DMS114 treated with DMSO at 0.1 percent for 48 hours (cell line): ENCODE measurements at regions not wholly inside any gene's neighbourhood (a gene's known extent, or its start where the extent isn't known, plus 50 kb on each side); places are given as distances from the start of the nearest gene placed in this dataset.
"Not testable (repeated sequence)": the region's sequence is repeated elsewhere in the genome, so short reads cannot be mapped to it uniquely, and the experiment has no call there.

Experiments used
- DNase-seq: peaks from one replicate; lab custom pipeline; 2025; ENCODE audit not compliant: unreplicated experiment; lab: John Stamatoyannopoulos, UW

GRCh38 chr6:78222226-78222625 is 569.4 kb downstream of the MEI4 start:
- DNase-seq, result no peak

- no peak for DNase-seq
These were observed 578.2 kb downstream of the MEI4 start for GRCh38 chr6:78231002-78231401.

- DNase-seq, result no peak
These were observed 590.7 kb downstream of the MEI4 start for GRCh38 chr6:78243519-78243918.

GRCh38 chr6:78251931-78252330 is 599.1 kb downstream of the MEI4 start:
- no peak for DNase-seq

GRCh38 chr6:78253618-78254017 is 600.8 kb downstream of the MEI4 start:
- no peak for DNase-seq

GRCh38 chr6:78259935-78260334 is 607.1 kb downstream of the MEI4 start:
- DNase-seq, result no peak

GRCh38 chr6:78260427-78260826 is 606.9 kb upstream of the IRAK1BP1 start:
- DNase-seq, result not testable (repeated sequence)

- no peak for DNase-seq
These were observed 598.5 kb upstream of the IRAK1BP1 start for GRCh38 chr6:78268591-78269452.

- no peak for DNase-seq
These were observed 566.5 kb upstream of the IRAK1BP1 start for GRCh38 chr6:78300885-78301284.

GRCh38 chr6:78302411-78302810 is 564.9 kb upstream of the IRAK1BP1 start:
- DNase-seq, result no peak

- DNase-seq, result no peak
These were observed 559.3 kb upstream of the IRAK1BP1 start for GRCh38 chr6:78308025-78308424.

GRCh38 chr6:78322068-78322845 is 545.1 kb upstream of the IRAK1BP1 start:
- DNase-seq, result no peak

- no peak for DNase-seq
These were observed 543.1 kb upstream of the IRAK1BP1 start for GRCh38 chr6:78324213-78324612.

GRCh38 chr6:78340755-78341154 is 526.6 kb upstream of the IRAK1BP1 start:
- DNase-seq, result no peak

- DNase-seq, result no peak
These were observed 521.5 kb upstream of the IRAK1BP1 start for GRCh38 chr6:78345882-78346281.

- no peak for DNase-seq
These were observed 520.0 kb upstream of the IRAK1BP1 start for GRCh38 chr6:78347191-78347916.

- DNase-seq, result no peak
These were observed 514.3 kb upstream of the IRAK1BP1 start for GRCh38 chr6:78353040-78353439.

- DNase-seq, result no peak
These were observed 503.7 kb upstream of the IRAK1BP1 start for GRCh38 chr6:78363688-78364087.

GRCh38 chr6:78365473-78365872 is 501.9 kb upstream of the IRAK1BP1 start:
- DNase-seq, result no peak

GRCh38 chr6:78377056-78377455 is 490.3 kb upstream of the IRAK1BP1 start:
- DNase-seq, result no peak

GRCh38 chr6:78379982-78380381 is 487.4 kb upstream of the IRAK1BP1 start:
- DNase-seq, result no peak

- DNase-seq, result no peak
These were observed 486.8 kb upstream of the IRAK1BP1 start for GRCh38 chr6:78380541-78380940.
